ENCODE measurements at regions not wholly inside any gene's neighbourhood (a gene's known extent, or its start where the extent isn't known, plus 50 kb on each side); places are given as distances from the start of the nearest gene placed in this dataset.

- intact Hi-C loops (cut with micrococcal nuclease): no loop called here
Measured at GRCh38 chr12:93174473-93174872, 203.3 kb upstream of the NUDT4 start.

- intact Hi-C loops (cut with micrococcal nuclease): no loop called here
Measured at GRCh38 chr12:93176165-93176564, 201.6 kb upstream of the NUDT4 start.

GRCh38 chr12:93176610-93177126, 201.1 kb upstream of the NUDT4 start:
- intact Hi-C loops (cut with micrococcal nuclease): no loop called here

GRCh38 chr12:93177208-93178153, 200.2 kb upstream of the NUDT4 start:
- intact Hi-C loops (cut with micrococcal nuclease): no loop called here

GRCh38 chr12:93178154-93178878, 199.4 kb upstream of the NUDT4 start:
- intact Hi-C loops (cut with micrococcal nuclease): no loop called here

- intact Hi-C loops (cut with micrococcal nuclease): no loop called here
Measured at GRCh38 chr12:93179792-93180191, 197.9 kb upstream of the NUDT4 start.

GRCh38 chr12:93180566-93180965, 197.2 kb upstream of the NUDT4 start:
- intact Hi-C loops (cut with micrococcal nuclease): no loop called here

- intact Hi-C loops (cut with micrococcal nuclease): no loop called here
Measured at GRCh38 chr12:93181409-93181965, 196.2 kb upstream of the NUDT4 start.

GRCh38 chr12:93183940-93184671, 193.6 kb upstream of the NUDT4 start:
- intact Hi-C loops (cut with micrococcal nuclease): no loop called here

GRCh38 chr12:93184672-93185368, 192.9 kb upstream of the NUDT4 start:
- intact Hi-C loops (cut with micrococcal nuclease): no loop called here

- intact Hi-C loops (cut with micrococcal nuclease): no loop called here
Measured at GRCh38 chr12:93185369-93185741, 192.4 kb upstream of the NUDT4 start.

- intact Hi-C loops (cut with micrococcal nuclease): no loop called here
Measured at GRCh38 chr12:93186131-93186530, 191.6 kb upstream of the NUDT4 start.

GRCh38 chr12:93186621-93187020, 191.1 kb upstream of the NUDT4 start:
- intact Hi-C loops (cut with micrococcal nuclease): no loop called here

GRCh38 chr12:93191423-93191822, 186.3 kb upstream of the NUDT4 start:
- intact Hi-C loops (cut with micrococcal nuclease): no loop called here

GRCh38 chr12:93191956-93192355, 185.8 kb upstream of the NUDT4 start:
- intact Hi-C loops (cut with micrococcal nuclease): no loop called here

GRCh38 chr12:93192878-93193277, 184.8 kb upstream of the NUDT4 start:
- intact Hi-C loops (cut with micrococcal nuclease): no loop called here

GRCh38 chr12:93195511-93195910, 182.2 kb upstream of the NUDT4 start:
- intact Hi-C loops (cut with micrococcal nuclease): no loop called here

- intact Hi-C loops (cut with micrococcal nuclease): no loop called here
Measured at GRCh38 chr12:93197067-93197593, 180.6 kb upstream of the NUDT4 start.

GRCh38 chr12:93198086-93198485, 179.6 kb upstream of the NUDT4 start:
- intact Hi-C loops (cut with micrococcal nuclease): no loop called here

- intact Hi-C loops (cut with micrococcal nuclease): no loop called here
Measured at GRCh38 chr12:93199831-93200236, 177.9 kb upstream of the NUDT4 start.

Measured in T-helper 2 cell treated with Interferon-gamma antibody and Interleukin-4, amounts not matched to agents 100 ng/mL and 5 ng/mL, for 36 hours (primary cell).